HG03108 (cell line): ENCODE measurements at regions not wholly inside any gene's neighbourhood (a gene's known extent, or its start where the extent isn't known, plus 50 kb on each side); places are given as distances from the start of the nearest gene placed in this dataset.

Experiments
- ATAC-seq: cut with Tn5 transposase; IDR thresholded peaks from one replicate; pipeline ENCODE4 v1.9.1; 2021; ENCODE audit warnings: moderate library complexity; ENCODE audit not compliant: unreplicated experiment

GRCh38 chr20:6622041-6622440 lies 145.4 kb upstream of the BMP2 start:
- ATAC-seq, result no peak

GRCh38 chr20:6618051-6618450 lies 149.4 kb upstream of the BMP2 start:
- no peak for ATAC-seq

GRCh38 chr20:6616421-6616820 lies 151.1 kb upstream of the BMP2 start:
- no peak for ATAC-seq

DNA sequence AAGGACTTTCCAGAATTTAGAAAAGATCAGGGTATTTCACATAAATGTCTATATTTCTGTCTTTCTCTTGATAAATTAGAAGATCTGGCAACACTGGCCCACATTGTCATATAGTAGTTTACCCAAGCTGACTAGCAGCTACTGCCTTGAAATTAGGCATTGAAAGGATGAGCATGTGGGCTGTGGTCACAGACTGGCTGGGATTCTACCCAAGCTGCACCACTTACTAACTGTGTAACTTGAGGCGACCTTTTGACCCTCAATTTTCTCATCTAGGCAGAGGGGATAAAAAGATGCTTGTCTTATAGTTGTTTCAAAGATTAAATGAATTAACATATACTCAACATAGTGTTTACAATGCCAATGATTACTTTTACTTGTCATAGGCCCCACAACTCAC lies 152.7 kb upstream of the BMP2 start:
- peak; percentile 56 for ATAC-seq

GRCh38 chr20:6613280-6613861 lies 154.1 kb upstream of the BMP2 start:
- peak; percentile 54 for ATAC-seq

DNA sequence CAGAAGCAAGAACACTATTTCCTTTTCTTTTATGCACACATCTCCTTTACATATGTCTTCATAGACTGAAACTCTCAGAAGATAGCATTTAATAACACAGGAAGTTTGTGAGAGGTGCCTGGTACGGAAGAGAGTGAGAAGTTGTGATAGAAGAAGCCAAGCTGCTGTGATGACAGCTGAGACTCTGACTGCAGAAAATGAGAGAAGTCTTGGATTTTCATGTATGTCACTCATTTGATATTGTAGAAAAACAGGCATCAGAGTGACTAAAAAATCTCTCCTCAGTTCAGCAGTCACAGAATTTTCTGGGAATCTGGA lies 154.9 kb upstream of the BMP2 start:
- no peak for ATAC-seq

DNA sequence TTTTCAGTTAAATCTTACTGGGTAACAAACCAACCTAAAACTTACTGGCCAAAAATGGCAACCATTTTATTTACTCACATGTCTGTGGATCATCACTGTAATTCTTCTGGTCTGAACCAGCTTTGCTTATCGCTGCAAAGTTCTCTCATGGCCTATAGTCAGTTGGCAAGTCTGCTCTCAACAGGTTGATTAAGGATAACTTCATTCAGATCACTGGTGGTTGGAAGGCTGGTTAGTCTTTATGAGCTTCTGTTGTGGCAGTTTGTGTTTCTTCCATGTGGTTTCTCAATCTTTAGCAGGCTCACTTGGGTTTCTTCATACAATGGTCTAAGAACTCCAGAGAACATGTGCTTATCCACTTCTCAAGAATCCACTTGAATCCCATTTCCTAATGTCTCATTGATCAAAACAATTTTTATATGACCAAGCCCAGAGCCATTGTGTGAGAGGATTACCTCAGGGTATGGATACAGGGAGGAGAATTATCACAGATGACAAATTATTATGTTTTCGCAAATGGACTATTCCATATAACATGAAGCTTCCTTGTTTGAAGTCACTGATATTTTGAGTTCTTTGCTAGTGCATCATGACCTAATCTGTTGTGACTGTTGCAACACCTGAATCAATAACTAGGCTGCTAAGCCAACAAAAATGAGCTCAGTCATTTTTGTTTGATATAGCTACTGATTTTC lies 155.4 kb upstream of the BMP2 start:
- no peak for ATAC-seq

- ATAC-seq, result no peak
Observed at GRCh38 chr20:6606651-6607050, 160.8 kb upstream of the BMP2 start.

GRCh38 chr20:6605055-6605935 lies 162.2 kb upstream of the BMP2 start:
- no peak for ATAC-seq

- ATAC-seq, result no peak
Observed at GRCh38 chr20:6604179-6604578, 163.3 kb upstream of the BMP2 start.

DNA sequence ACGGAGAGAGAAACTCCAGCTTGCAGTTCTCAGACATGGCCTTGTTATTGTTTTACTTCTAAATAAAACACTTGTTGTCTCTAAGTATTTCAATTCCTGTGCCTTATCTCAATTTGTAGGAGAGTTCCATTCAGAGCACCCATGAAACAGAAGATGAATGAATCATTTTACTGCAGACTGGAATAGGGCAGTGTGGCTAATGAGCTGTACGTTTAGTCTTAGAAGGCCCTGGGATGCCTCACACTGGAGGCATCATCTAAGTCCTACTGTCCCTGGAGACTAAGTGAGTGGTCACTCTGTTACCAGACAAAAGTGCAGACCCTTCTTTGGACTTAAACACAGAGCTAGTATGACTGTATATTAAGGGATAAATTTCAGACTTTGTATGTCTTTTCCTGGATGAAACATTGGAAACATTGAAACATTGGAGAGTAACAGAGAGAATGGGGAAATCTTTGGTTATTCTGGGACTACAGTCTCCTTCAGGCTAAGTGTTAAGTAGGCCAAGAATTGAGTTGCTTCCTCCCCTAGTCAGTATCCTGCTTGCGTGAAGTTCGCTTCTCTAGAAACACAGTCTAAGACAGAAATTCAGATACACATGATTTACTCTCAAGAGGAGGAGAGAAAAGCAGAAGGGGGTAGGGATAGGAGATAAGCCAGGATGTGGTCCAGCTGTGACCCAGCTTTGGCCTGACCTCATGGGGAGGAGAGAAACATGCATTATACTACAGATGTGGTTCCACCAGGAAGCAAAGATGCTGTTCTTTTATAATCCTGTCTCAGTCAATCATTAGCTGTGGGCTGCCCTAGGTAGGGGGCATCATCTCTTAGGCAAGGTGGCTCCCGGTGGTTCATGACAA lies 167.4 kb upstream of the BMP2 start:
- no peak for ATAC-seq

GRCh38 chr20:6595704-6596103 lies 171.8 kb upstream of the BMP2 start:
- no peak for ATAC-seq

DNA sequence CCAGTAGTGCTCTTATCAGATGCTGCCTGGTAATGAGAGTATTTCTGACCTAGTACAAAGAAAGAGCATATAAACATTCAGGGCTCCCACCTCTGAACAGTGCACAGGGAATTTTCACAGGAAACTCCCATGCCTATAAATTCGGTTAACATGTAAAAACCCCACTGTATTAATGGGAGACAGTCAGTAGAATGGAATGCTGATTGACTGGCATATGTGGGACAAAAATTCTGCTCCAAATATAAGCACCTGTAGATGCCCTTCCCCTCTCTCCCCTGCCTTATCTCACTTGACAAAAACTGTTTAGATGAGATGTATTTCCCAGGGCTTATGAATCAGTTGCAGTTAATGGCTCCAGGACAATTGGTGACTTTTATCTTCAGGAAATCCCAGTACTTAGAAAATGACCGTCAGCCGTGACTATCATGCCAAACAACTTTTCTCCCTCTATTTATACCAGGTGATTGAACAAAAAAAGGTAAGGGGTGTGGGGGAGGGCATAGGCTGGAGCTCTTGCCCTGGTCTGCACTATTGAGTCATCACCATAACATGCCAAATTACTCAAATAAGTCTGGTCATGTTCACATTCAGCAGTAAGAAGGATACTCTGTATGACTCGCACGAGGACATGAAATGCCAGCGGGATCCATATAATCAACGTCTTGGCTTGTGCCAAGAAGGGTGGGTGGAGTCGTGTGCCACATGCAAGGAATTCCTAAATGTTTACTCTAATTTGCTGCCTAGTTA lies 176.4 kb upstream of the BMP2 start:
- ATAC-seq, result no peak

DNA sequence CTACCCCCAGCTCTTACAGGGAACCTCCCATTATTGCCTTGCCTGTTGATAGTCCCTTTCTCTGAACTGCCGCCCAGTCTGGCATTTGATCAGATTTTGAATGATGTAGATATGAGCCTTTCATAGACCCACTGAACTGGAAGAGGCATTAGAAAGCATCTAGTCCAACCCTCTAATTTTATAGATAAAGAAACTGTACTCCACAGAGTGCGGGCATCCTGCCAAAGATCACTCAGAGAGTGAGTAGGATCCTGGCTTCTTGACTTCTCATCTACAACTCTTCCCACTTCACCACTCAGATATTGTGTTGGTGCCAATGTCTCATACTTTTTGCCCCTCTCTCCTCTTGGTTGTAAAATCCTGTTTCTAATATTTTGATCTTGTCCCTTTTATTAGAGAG lies 179.2 kb upstream of the BMP2 start:
- no peak for ATAC-seq

- ATAC-seq, result peak; percentile 73
Observed at GRCh38 chr20:6583134-6583738, 184.2 kb upstream of the BMP2 start.

- no peak for ATAC-seq
Observed at GRCh38 chr20:6582449-6582848, 185.0 kb upstream of the BMP2 start.

DNA sequence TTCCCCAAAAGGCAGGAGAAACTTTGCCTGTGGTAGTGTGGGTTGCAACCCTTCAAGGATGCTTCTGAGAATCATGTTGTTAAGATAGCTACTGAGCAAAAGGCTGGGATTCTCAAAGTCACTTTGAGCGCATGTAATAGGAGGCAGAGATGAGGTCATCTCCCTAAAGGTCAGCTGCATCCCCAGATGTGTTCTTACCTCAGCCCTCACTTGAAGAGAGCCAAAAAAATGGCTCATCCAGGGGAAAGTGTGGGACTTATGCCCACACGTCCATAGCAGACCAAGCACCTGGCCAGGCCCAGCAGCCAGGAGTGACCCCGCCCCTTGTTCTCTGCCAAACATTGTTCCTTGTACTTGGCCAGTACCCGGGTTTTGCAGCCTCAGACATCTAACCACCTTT lies 187.0 kb upstream of the BMP2 start:
- ATAC-seq, result no peak

DNA sequence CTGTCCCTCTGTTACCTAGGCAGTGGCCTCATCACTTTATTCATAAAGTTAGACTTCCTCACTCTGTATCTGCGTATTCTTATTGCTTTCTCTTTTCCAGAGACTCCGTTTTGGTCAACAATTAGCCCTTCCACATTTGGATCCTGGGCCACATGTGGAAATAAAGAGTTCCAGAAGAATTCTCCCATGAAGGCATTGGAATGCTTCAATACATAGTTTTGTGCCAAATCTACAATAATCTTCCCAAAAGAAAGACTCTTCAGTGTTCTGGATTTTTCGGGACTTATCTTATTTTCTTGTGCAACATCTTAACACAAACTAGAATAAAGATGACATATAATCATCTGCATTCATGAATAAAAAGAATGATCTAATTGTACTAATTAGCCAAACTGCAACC lies 187.7 kb upstream of the BMP2 start:
- no peak for ATAC-seq

GRCh38 chr20:6579417-6579816 lies 188.1 kb upstream of the BMP2 start:
- ATAC-seq, result no peak

DNA sequence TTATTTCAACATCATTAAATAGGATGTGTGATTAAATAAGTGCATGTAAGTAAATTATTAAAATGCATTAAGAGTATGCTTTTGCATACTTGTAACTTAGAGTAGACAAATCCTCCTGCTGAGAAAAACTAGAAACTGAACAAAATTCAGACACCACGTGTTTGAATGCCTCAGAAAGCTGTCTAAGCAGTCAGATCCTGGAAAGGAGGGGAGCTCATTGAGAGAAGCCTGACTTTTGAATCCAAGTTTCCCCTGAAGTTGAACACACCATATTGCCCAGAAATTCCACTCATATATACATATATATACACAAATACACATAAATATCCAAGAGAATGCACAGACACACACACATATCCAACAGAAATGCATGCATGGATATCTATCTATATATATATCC lies 190.0 kb upstream of the BMP2 start:
- ATAC-seq, result no peak
